SU-DHL-6 (cell line): ENCODE measurements at regions not wholly inside any gene's neighbourhood (a gene's known extent, or its start where the extent isn't known, plus 50 kb on each side); places are given as distances from the start of the nearest gene placed in this dataset.

ENCODE experiments used
- H2AFZ ChIP-seq: fragments of 200-600 bp; sonication (generic); 2 replicates; pipeline ENCODE4 v1.6.1; 2014; ENCODE audit warnings: low read depth, mild to moderate bottlenecking, moderate library complexity, mixed read lengths, antibody characterized with exemption, low read length; ENCODE audit not compliant: severe bottlenecking
- H3F3A ChIP-seq: fragments of 200-600 bp; shearing (Covaris generic); 2 replicates; pipeline ENCODE4 v1.6.0; 2016; ENCODE audit warnings: antibody characterized with exemption, mild to moderate bottlenecking; ENCODE audit not compliant: insufficient read depth
- H3K27ac ChIP-seq: fragments of 200-600 bp; sonication (generic); 2 replicates; pipeline ENCODE4 v1.5.1; 2016; ENCODE audit warnings: low read depth, mild to moderate bottlenecking, low read length, moderate library complexity, mixed read lengths
- H3K27me3 ChIP-seq: fragments of 200-600 bp; sonication (generic), shearing (Covaris generic); 2 replicates; pipeline ENCODE4 v1.6.0; 2014; ENCODE audit warnings: mild to moderate bottlenecking, low read length
- H3K36me3 ChIP-seq: fragments of 200-600 bp; sonication (generic); 2 replicates; pipeline ENCODE4 v1.6.1; 2014; ENCODE audit warnings: mild to moderate bottlenecking, low read length, mixed read lengths
- H3K4me2 ChIP-seq: fragments of 300-600, 200-600 bp; shearing (Covaris generic), sonication (generic); 2 replicates; pipeline ENCODE4 v1.6.0; 2014; ENCODE audit warnings: low read length, low read depth, mild to moderate bottlenecking; ENCODE audit not compliant: poor library complexity, severe bottlenecking
- H3K4me3 ChIP-seq: fragments of 200-600 bp; sonication (generic); 2 replicates; pipeline ENCODE4 v1.5.1; 2014; ENCODE audit warnings: antibody characterized with exemption, low read length, mild to moderate bottlenecking, mixed read lengths; ENCODE audit not compliant: insufficient read depth, poor library complexity, severe bottlenecking
- H3K79me2 ChIP-seq: fragments of 200-600 bp; sonication (generic); 2 replicates; pipeline ENCODE4 v1.6.1; 2014; ENCODE audit warnings: mild to moderate bottlenecking, low read length, moderate library complexity; ENCODE audit not compliant: insufficient read depth
- H3K9ac ChIP-seq: fragments of 200-600 bp; sonication (generic); 2 replicates; pipeline ENCODE4 v1.7.0; 2014; ENCODE audit warnings: mild to moderate bottlenecking, low read length
- H3K9me2 ChIP-seq: fragments of 200-600 bp; sonication (generic); replicated peaks from 2 replicates; pipeline ENCODE4 v1.6.1; 2014; ENCODE audit warnings: low read length; ENCODE audit not compliant: insufficient read depth
- H3K9me3 ChIP-seq: fragments of 200-600 bp; sonication (generic); 2 replicates; pipeline ENCODE4 v1.6.1; 2014; ENCODE audit warnings: low read length, mixed read lengths; ENCODE audit not compliant: insufficient read depth
- H4K20me1 ChIP-seq: fragments of 200-600 bp; sonication (generic); 2 replicates; pipeline ENCODE4 v1.6.1; 2014; ENCODE audit warnings: low read depth, mild to moderate bottlenecking, antibody characterized with exemption, low read length, moderate library complexity, mixed read lengths
- EZH2phosphoT487 ChIP-seq: fragments of 200-600 bp; sonication (generic), shearing (Covaris generic); conservative IDR thresholded peaks from 2 replicates; pipeline ENCODE4 v1.6.1; 2018; ENCODE audit warnings: mild to moderate bottlenecking, antibody characterized with exemption, low read length, moderate library complexity, mixed read lengths
- TF ChIP-seq, protein P1 (sequence below): fragments of 200-600 bp; sonication (generic); IDR thresholded peaks from one replicate; pipeline ENCODE4 v1.5.1; 2017; ENCODE audit warnings: antibody characterized with exemption, mild to moderate bottlenecking, low read length, moderate library complexity; ENCODE audit not compliant: insufficient read depth, poor library complexity, severe bottlenecking

GRCh38 chr14:76584271-76584702 is 177.0 kb upstream of the VASH1 start:
- TF ChIP-seq, protein P1, sequence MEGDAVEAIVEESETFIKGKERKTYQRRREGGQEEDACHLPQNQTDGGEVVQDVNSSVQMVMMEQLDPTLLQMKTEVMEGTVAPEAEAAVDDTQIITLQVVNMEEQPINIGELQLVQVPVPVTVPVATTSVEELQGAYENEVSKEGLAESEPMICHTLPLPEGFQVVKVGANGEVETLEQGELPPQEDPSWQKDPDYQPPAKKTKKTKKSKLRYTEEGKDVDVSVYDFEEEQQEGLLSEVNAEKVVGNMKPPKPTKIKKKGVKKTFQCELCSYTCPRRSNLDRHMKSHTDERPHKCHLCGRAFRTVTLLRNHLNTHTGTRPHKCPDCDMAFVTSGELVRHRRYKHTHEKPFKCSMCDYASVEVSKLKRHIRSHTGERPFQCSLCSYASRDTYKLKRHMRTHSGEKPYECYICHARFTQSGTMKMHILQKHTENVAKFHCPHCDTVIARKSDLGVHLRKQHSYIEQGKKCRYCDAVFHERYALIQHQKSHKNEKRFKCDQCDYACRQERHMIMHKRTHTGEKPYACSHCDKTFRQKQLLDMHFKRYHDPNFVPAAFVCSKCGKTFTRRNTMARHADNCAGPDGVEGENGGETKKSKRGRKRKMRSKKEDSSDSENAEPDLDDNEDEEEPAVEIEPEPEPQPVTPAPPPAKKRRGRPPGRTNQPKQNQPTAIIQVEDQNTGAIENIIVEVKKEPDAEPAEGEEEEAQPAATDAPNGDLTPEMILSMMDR = no peak
- TF ChIP-seq EZH2phosphoT487 = no peak

DNA sequence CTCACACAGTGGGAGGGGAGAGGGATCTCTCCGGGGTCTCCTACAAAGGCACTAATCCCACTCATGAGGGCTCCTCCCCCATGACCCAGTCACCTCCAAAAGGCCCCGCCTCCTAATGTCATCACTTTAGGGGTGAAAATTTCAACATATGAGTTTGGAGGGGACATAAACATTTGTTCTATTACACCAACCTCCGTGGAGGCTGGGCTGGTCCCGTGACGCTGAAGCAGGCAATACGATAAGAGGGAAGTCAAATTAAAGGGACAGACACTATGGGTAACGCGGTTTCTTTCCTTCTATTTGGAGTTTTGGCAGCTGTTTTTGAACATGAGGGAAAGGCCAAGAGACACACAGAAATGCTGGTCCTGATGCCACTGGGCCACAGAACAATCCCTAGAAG is 175.7 kb upstream of the VASH1 start:
- no peak overlapping the region for H3K9ac ChIP-seq
- no peaks in the 10 kb centered on the region for H3K36me3 ChIP-seq
- no peak overlapping the region for H3K4me2 ChIP-seq
- H3F3A ChIP-seq = no peaks in the 10 kb centered on the region
- H4K20me1 ChIP-seq = no peaks in the 10 kb centered on the region
- no peak overlapping the region for H3K4me3 ChIP-seq
- no peaks in the 10 kb centered on the region for H3K79me2 ChIP-seq
- H3K27me3 ChIP-seq = no peaks in the 10 kb centered on the region
- TF ChIP-seq EZH2phosphoT487 = no peak
- TF ChIP-seq, protein P1 = no peak
- no peak overlapping the region for H2AFZ ChIP-seq
- no peak overlapping the region for H3K27ac ChIP-seq
- H3K9me2 ChIP-seq = no peaks in the 10 kb centered on the region
- H3K9me3 ChIP-seq = no peaks in the 10 kb centered on the region

More at GRCh38 chr14:76584271-76584702, 177.0 kb upstream of the VASH1 start:
- H3K9me3 ChIP-seq = no peaks in the 10 kb centered on the region
- H2AFZ ChIP-seq = no peak overlapping the region
- H3K4me3 ChIP-seq = no peak overlapping the region
- H3K79me2 ChIP-seq = no peaks in the 10 kb centered on the region
- no peaks in the 10 kb centered on the region for H3K36me3 ChIP-seq
- H3F3A ChIP-seq = no peaks in the 10 kb centered on the region
- no peak overlapping the region for H3K9ac ChIP-seq
- no peak overlapping the region for H3K27ac ChIP-seq
- no peaks in the 10 kb centered on the region for H3K9me2 ChIP-seq
- no peaks in the 10 kb centered on the region for H4K20me1 ChIP-seq
- H3K4me2 ChIP-seq = no peak overlapping the region
- no peaks in the 10 kb centered on the region for H3K27me3 ChIP-seq

DNA sequence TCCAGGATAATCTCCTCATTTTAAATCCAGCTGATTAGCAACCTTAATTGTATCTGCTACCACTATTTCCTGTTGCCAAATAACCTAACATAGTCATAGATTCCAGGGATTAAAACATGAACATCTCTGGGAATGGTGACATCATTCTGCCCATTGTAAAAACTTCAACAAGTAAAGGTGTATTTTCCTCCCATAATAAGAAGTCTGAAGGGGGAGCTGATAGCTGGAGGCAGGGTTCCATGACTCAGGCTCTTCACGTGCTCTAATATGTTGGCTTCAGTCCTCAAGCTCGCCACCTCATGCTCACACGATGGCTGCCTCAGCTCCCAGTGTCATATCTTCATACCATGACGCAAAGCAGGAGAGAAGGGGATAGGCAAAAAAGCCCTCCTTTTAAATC is 172.0 kb upstream of the VASH1 start:
- Histone ChIP-seq H2AFZ (no peak overlapping the region), H3F3A (no peaks in the 10 kb centered on the region), H3K27me3 (no peaks in the 10 kb centered on the region), H3K27ac (no peak overlapping the region), H3K36me3 (no peaks in the 10 kb centered on the region), H3K9me3 (no peaks in the 10 kb centered on the region), H3K4me3 (no peak overlapping the region), H3K9ac (no peak overlapping the region), H3K9me2 (no peaks in the 10 kb centered on the region), H4K20me1 (no peaks in the 10 kb centered on the region), H3K79me2 (no peaks in the 10 kb centered on the region), H3K4me2 (no peak overlapping the region)
- no peak for TF ChIP-seq EZH2phosphoT487
- TF ChIP-seq, protein P1 = no peak
